T follicular helper cell (primary cell): ENCODE measurements at regions not wholly inside any gene's neighbourhood (a gene's known extent, or its start where the extent isn't known, plus 50 kb on each side); places are given as distances from the start of the nearest gene placed in this dataset.

Source experiments
- DNase-seq: peaks from one replicate; pipeline ENCODE4 v3.0.0-alpha.2; 2020; ENCODE audit warnings: low read depth

- no peak for DNase-seq
These were observed 645.1 kb downstream of the SLC16A7 start for GRCh38 chr12:60240891-60241290.

DNA sequence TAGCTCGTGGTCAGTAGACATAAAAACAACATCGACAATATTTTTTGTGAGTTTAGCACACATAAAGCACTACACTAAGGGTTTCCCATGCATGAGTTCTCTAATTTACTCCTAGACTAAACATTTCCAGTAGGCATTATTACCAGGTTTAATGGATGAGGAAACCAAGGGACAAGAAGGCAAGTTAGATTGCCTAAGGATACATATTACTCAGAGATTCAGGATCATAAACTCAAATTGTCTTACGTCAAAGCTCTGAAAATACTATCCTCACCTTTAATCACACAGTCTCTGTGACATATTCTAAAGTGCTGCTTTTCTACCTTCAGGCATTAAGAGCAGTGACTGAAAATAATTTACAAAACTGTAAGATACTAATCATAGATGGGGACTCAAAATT lies 655.3 kb downstream of the SLC16A7 start:
- DNase-seq = no peak

DNA sequence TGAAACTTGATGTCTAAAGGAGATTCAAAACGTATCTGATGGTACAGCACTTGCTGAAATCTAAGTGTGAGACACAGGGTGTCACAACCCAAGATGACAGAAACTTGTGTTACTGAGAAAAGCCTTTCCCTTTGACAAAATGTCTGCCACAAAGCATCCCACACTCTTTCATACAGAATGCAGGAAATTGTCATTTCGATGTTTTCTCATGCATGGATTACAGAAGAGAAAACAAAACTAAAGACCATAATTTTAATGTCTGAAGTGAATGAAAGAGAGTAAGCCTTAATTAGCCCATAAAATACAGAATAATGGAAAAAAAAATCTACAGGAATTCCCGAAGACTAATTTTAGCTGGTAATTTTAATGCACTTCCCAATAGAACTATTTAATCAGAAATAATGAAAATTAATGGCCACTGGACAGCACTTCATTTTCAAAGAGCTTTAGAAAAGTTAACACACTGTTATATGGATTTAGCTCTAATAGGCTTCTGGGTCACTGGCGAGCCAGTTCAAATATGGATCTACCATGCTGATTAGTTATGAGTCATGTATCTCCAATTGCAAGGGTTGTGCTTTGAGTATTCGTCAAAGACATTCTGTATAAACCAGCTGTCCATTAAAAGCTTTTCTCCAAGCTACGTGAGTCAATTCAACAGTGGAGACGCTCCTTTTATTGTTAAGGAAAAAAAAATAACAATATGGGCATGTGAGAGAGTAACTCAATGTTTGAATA lies 656.7 kb downstream of the SLC16A7 start:
- no peak for DNase-seq

GRCh38 chr12:60255044-60255443 lies 659.2 kb downstream of the SLC16A7 start:
- no peak for DNase-seq

GRCh38 chr12:60257063-60257462 lies 661.2 kb downstream of the SLC16A7 start:
- DNase-seq = no peak

GRCh38 chr12:60259225-60259624 lies 663.4 kb downstream of the SLC16A7 start:
- DNase-seq = no peak

GRCh38 chr12:60262378-60262777 lies 666.5 kb downstream of the SLC16A7 start:
- DNase-seq = no peak

DNA sequence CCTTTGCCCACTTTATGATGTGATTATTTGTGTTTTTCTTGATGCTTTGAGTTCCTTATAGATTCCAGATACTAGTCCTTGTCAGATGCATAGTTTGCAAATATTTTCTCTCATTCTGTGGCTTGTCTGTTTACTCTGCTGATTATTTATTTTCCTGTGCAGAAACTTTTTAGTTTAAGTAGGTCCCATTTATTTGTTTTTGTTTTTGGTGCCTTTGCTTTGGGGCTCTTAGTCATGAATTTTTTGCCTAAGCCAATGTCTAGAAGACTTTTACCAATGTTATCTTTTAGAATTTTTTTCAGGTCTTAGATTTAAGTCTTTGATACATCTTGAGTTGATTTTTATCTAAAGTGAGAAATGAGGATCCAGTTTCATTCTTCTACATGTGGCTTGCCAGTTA lies 667.3 kb downstream of the SLC16A7 start:
- DNase-seq = no peak

DNA sequence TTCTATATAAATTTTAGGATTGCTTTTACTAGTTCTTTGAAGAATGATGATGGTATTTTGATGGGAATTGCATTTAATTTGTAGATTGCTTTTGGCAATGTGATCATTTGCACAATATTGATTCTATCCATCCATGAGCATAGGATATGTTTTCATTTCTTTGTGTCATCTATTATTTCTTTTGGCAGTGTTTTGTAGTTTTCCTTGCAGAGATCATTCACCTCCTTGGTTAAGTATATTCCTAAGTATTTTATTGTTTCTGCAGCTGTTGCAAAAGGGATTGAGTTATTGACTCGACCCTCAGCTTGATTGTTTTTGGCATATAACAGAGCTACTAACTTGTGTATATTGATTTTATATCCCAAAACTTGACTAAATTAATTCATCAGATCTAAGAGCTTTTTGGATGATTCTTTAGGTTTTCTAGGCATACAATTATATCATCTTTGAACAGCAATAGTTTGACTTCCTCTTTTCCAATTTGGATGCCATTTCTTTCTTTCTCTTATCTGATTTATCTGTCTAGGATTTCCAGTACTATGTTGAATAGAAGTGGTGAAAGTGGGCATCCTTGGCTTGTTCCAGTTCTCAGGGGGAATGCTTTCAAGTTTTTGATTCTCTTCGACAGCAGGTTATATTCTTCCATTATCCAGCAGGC lies 668.1 kb downstream of the SLC16A7 start:
- no peak for DNase-seq

- DNase-seq = no peak
These were observed 669.9 kb downstream of the SLC16A7 start for GRCh38 chr12:60265741-60266140.

- no peak for DNase-seq
These were observed 670.6 kb downstream of the SLC16A7 start for GRCh38 chr12:60266381-60266852.

GRCh38 chr12:60269611-60270269 lies 673.9 kb downstream of the SLC16A7 start:
- no peak for DNase-seq

- DNase-seq = no peak
These were observed 676.0 kb downstream of the SLC16A7 start for GRCh38 chr12:60271816-60272215.

DNA sequence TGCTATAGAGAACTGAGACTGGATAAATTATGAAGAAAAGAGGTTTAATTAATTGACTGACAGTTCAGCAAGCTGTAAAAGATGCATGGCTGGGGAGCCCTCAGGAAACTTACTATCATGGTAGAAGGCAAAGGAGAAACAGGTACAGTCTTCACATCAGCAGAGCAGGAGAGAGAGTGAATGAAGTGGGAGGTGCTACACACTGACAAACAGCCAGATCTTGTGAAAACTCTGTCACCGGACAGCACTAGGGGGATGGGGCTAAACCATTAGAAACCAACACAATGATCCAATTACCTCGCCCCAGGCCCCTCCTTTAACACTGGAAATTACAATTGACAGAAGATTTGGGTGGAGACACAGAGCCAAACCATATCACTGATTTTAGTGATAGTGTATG lies 682.4 kb downstream of the SLC16A7 start:
- DNase-seq = no peak

- DNase-seq = no peak
These were observed 683.4 kb downstream of the SLC16A7 start for GRCh38 chr12:60279221-60279620.

- DNase-seq = no peak
These were observed 685.7 kb downstream of the SLC16A7 start for GRCh38 chr12:60281522-60281921.

DNA sequence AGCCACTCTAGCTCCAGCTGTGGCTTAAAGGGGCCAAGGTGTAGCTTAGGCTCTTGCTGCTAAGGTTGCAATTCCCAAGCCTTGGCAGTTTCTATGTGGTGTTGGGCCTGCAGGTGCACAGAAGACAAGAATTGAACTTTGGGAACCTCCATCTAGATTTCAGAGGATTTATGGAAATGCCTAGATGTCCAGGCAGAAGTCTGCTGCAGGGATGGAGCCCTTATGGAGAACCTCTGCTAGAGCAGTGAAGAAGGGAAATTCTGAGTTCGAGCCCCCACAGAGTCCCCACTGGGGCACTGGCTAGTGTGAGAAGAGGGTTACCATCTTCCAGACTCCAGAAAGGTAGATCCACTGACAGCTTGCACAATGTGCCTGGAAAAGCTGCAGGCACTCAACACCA lies 694.7 kb downstream of the SLC16A7 start:
- no peak for DNase-seq

DNA sequence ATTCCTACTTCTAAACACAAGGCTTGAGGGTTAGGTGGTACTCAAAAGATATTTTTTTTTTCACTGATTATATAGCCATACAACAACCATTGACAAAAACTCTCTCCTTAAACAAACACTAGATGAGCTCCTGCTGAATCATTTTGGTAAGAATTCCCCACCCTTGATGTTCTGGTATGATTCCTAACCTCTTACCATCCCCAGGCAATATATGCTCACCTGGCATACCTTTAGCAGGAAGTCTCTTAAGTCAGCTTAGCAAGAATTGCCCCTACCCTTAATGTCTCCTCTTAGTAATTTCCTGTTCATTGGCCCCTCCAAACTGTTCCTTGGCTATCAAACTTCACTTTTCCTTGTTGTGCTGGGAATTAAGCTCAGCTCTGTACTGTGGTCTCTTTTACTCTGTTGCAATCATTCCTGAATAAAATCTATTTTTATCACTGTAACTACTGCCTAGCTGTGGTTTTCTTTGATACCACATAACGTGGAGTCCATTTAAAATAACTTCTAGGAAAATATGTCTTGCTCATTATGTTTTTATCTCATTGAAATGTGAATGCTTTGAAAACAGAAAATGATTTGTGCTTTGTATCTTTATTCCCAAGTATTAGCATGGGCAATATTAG lies 712.6 kb downstream of the SLC16A7 start:
- no peak for DNase-seq

- DNase-seq = no peak
These were observed 716.1 kb downstream of the SLC16A7 start for GRCh38 chr12:60311940-60312339.

DNA sequence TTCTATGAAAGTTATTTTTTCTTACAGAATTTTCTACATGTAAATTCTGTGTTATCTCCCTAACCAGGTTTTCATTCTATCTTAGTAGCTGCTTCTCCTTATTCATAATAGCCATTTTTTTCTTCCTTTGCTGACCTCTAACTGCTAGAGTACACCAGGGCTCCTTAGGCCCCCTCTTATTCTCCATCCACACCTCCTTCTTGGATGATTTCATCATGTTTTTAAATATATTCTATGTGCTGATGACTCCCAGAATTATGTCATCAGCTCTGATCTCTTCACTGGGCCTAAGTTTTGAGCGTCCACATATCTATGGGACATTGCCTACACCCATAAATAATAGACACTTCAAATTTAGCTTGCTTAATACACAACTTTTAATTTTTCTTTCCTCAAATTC lies 721.5 kb downstream of the SLC16A7 start:
- DNase-seq = no peak

GRCh38 chr12:60324746-60325145 lies 728.9 kb downstream of the SLC16A7 start:
- no peak for DNase-seq

- no peak for DNase-seq
These were observed 737.6 kb downstream of the SLC16A7 start for GRCh38 chr12:60333461-60333860.

DNA sequence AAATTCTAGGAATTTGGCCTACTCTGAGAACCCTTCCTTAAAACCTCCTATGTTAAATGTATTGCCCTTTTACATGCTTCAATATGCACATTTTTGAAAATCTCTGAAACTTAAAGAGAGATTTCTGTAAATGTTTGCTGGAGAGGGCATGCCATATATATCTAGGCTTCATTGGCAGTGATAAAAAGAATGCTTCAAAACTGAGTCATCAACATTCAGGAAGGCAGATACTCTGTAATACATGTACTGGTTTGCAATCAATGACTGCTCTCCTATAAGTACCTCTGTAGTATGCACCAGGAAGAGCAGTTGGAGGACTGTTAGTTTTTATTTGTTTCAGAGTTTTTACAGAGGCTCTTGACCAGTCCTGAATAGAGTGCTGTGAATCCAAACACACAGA lies 739.9 kb downstream of the SLC16A7 start:
- DNase-seq = no peak
